ENCODE measurements at regions not wholly inside any gene's neighbourhood (a gene's known extent, or its start where the extent isn't known, plus 50 kb on each side); places are given as distances from the start of the nearest gene placed in this dataset.
"Not testable (repeated sequence)": the region's sequence is repeated elsewhere in the genome, so short reads cannot be mapped to it uniquely, and the experiment has no call there.

- no peaks in the 10 kb centered on the region for H3K4me1 ChIP-seq
- H3K36me3 ChIP-seq = no peaks in the 10 kb centered on the region
- intact Hi-C loops (cut with DNase I) = no loop called here
- 51% methylated on average over 4 of the region's 5 CpGs for WGBS (ENCODE audit: insufficient coverage, low coverage, low lambda C conversion rate, missing lambda C conversion rate)
- no peak for ATAC-seq
- H3K4me3 ChIP-seq = no peak overlapping the region
- TF ChIP-seq CTCF (IDR thresholded peaks at IDR 0.05) = no peak
- no peak for TF ChIP-seq POLR2A (IDR thresholded peaks at IDR 0.05)
- no peak for DNase-seq
- H3K27ac ChIP-seq = no peak overlapping the region
- H3K9me3 ChIP-seq = no peaks in the 10 kb centered on the region
- no peaks in the 10 kb centered on the region for H3K27me3 ChIP-seq
These were observed 151.8 kb downstream of the SLC24A2 start for GRCh38 chr9:19637084-19637483.

- H3K4me1 ChIP-seq = no peaks in the 10 kb centered on the region
- ATAC-seq = no peak
These were observed 154.0 kb downstream of the SLC24A2 start for GRCh38 chr9:19634881-19635280.

GRCh38 chr9:19631181-19631580, 157.7 kb downstream of the SLC24A2 start:
- Histone ChIP-seq H3K27me3 (no peaks in the 10 kb centered on the region), H3K4me1 (no peaks in the 10 kb centered on the region), H3K27ac (no peak overlapping the region), H3K9me3 (no peaks in the 10 kb centered on the region), H3K4me3 (no peak overlapping the region), H3K36me3 (no peaks in the 10 kb centered on the region)
- intact Hi-C loops (cut with DNase I) = no loop called here
- WGBS (ENCODE audit: insufficient coverage, low coverage, low lambda C conversion rate, missing lambda C conversion rate) = 24% methylated on average over 3 of the region's 3 CpGs
- no peak for DNase-seq
- no peak for ATAC-seq
- TF ChIP-seq CTCF (IDR thresholded peaks at IDR 0.05) = no peak
- TF ChIP-seq POLR2A (IDR thresholded peaks at IDR 0.05) = no peak

More at GRCh38 chr9:19634881-19635280, 154.0 kb downstream of the SLC24A2 start:
- Histone ChIP-seq H3K9me3 (no peaks in the 10 kb centered on the region), H3K36me3 (no peaks in the 10 kb centered on the region), H3K27ac (no peak overlapping the region), H3K27me3 (no peaks in the 10 kb centered on the region), H3K4me3 (no peak overlapping the region)
- DNase-seq = no peak
- intact Hi-C loops (cut with DNase I) = no loop called here
- WGBS (ENCODE audit: insufficient coverage, low coverage, low lambda C conversion rate, missing lambda C conversion rate) = 17% methylated on average over 2 of the region's 2 CpGs
- no peak for TF ChIP-seq CTCF (IDR thresholded peaks at IDR 0.05)
- no peak for TF ChIP-seq POLR2A (IDR thresholded peaks at IDR 0.05)

GRCh38 chr9:19630760-19631159, 158.1 kb downstream of the SLC24A2 start:
- H3K4me3 ChIP-seq = no peak overlapping the region
- H3K4me1 ChIP-seq = no peaks in the 10 kb centered on the region
- no peaks in the 10 kb centered on the region for H3K9me3 ChIP-seq
- intact Hi-C loops (cut with DNase I) = no loop called here
- peak in 1 of 4 donors; percentile 21 for ATAC-seq
- DNase-seq = no peak
- TF ChIP-seq POLR2A (IDR thresholded peaks at IDR 0.05) = no peak
- TF ChIP-seq CTCF (IDR thresholded peaks at IDR 0.05) = no peak
- WGBS (ENCODE audit: insufficient coverage, low coverage, low lambda C conversion rate, missing lambda C conversion rate) = 24% methylated on average over 4 of the region's 4 CpGs
- H3K27me3 ChIP-seq = no peaks in the 10 kb centered on the region
- no peaks in the 10 kb centered on the region for H3K36me3 ChIP-seq
- H3K27ac ChIP-seq = no peak overlapping the region

GRCh38 chr9:19629488-19629887, 159.3 kb downstream of the SLC24A2 start:
- no peaks in the 10 kb centered on the region for H3K4me1 ChIP-seq
- no peak overlapping the region for H3K4me3 ChIP-seq
- intact Hi-C loops (cut with DNase I) = no loop called here
- no peaks in the 10 kb centered on the region for H3K36me3 ChIP-seq
- H3K27ac ChIP-seq = no peak overlapping the region
- H3K9me3 ChIP-seq = no peaks in the 10 kb centered on the region
- WGBS (ENCODE audit: insufficient coverage, low coverage, low lambda C conversion rate, missing lambda C conversion rate) = 23% methylated on average over 3 of the region's 3 CpGs
- ATAC-seq (no peak), DNase-seq (no peak)
- H3K27me3 ChIP-seq = no peaks in the 10 kb centered on the region
- TF ChIP-seq CTCF (IDR thresholded peaks at IDR 0.05) = no peak
- TF ChIP-seq POLR2A (IDR thresholded peaks at IDR 0.05) = no peak

- intact Hi-C loops (cut with DNase I); H3K4me1 ChIP-seq; H3K27ac ChIP-seq; H3K9me3 ChIP-seq; H3K4me3 ChIP-seq; DNase-seq; H3K27me3 ChIP-seq; H3K36me3 ChIP-seq; ATAC-seq: not testable (repeated sequence)
- WGBS (ENCODE audit: insufficient coverage, low coverage, low lambda C conversion rate, missing lambda C conversion rate) = 90% methylated on average over 1 of the region's 1 CpG
These were observed 163.4 kb downstream of the SLC24A2 start for GRCh38 chr9:19625426-19625825.

Measured in right lobe of liver (tissue), 6 donors.